ENCODE measurements at regions not wholly inside any gene's neighbourhood (a gene's known extent, or its start where the extent isn't known, plus 50 kb on each side); places are given as distances from the start of the nearest gene placed in this dataset.
"Not testable (repeated sequence)": the region's sequence is repeated elsewhere in the genome, so short reads cannot be mapped to it uniquely, and the experiment has no call there.

DNA sequence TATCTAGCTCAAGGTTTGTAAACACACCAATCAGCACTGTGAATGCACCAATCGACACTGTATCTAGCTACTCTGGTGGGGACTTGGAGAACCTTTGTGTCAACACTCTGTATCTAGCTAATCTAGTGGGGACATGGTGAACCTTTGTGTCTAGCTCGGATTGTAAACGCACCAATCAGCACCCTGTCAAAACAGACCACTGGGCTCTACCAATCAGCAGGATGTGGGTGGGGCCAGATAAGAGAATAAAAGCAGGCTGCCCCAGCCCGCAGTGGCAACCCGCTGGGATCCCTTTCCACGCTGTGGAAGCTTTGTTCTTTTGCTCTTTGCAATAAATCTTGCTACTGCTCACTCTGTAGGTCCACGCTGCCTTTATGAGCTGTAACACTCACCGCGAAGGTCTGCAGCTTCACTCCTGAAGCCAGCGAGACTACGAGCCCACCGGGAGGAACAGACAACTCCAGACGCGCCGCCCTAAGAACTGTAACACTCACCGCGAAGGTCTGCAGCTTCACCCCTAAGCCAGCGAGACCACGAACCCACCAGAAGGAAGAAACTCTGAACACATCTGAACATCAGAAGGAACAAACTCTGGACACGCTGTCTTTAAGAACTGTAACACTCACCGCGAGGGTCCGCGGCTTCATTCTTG is 128.5 kb downstream of the MRPL14 start:
- DNase-seq (ENCODE audit: low read depth): not testable (repeated sequence)

DNA sequence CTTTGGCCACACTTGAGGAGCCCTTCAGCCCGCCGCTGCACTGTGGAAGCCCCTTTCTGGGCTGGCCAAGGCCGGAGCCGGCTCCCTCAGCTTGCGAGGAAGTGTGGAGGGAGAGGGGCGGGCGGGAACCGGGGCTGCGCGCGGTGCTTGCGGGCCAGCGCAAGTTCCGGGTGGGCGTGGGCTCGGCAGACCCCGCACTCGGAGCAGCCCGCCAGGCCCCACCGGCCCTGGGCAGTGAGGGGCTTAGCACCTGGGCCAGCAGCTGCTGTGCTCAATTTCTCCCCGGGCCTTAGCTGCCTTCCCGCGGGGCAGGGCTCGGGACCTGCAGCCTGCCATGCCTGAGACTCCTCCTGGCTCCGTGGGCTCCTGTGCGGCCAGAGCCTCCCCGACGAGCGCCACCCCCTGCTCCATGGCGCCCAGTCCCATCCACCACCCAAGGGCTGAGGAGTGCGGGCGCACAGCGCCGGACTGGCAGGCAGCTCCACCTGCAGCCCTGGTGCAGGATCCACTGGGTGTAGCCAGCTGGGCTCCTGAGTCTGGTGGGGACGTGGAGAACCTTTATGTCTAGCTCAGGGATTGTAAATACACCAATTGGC is 129.2 kb downstream of the MRPL14 start:
- DNase-seq (ENCODE audit: low read depth): not testable (repeated sequence)

DNA sequence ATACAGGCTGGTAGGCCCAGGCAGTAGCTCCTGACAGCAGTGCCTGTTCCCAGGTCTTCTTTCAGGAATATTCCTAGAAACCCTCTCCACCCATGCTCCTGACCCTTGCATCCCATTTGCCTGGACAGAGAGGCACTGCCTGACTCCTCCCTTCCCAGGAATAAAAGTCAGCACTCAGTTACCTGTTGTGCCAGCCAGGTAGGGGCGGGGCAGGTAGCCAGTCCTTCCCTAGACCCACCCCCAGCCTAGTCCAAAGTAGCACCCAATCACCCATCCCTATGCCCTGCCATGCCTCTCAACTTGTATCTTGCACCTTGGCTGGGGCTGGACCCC is 129.9 kb downstream of the MRPL14 start:
- DNase-seq (ENCODE audit: low read depth): no peak

DNA sequence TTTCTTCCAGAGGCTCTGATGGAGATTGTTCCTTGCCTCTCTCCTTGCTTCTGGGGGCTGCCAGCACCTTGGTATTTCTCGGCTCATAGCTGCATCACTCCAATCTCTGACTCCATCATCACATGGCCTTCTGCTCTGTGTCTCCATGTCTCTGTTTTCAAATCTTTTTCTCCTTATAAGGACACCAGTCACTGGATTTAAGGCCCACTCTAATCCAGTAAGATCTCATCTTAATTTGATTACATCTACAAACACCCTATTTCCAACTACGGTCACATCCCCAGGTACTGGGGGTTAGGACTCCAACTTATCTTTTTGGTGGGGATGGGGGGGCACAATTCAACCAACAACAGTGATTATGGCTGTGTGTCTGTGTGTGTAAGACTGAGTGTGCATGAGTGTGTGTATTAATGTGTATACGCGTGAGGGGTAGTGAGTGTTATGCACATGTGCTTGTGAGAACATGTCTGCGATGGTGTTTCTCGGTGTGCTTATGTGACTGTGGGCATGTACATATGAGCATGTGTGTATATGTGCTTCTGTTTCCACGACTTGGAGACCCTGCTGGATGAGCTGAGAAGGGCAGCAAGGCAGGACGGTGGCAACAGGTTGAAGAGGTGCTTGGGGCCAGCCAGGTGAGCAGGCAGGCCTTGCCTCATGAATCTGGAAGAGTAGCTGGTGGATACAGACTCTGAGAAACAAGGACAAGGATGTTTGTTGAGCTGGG is 130.5 kb downstream of the MRPL14 start:
- DNase-seq (ENCODE audit: low read depth): no peak

DNA sequence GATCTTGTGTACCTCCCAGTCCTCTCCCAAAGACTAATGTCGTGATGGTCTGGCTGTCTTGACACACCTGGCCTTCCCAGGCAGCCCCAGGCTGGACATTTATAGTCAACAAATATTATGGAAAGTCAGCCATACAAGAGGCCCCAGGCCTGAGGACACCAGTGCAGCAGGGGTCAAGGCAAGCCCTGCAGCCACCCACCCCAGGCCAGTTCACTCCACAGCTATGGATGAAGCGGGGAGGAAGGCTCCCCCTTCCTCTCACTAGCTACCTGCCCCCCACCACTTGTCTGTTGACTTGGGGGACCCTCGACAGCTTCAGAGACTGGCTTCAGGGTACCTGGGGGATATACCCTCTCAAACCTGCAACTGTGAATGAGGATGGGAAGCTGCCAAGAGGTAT is 132.1 kb downstream of the MRPL14 start:
- no peak for DNase-seq (ENCODE audit: low read depth)

DNA sequence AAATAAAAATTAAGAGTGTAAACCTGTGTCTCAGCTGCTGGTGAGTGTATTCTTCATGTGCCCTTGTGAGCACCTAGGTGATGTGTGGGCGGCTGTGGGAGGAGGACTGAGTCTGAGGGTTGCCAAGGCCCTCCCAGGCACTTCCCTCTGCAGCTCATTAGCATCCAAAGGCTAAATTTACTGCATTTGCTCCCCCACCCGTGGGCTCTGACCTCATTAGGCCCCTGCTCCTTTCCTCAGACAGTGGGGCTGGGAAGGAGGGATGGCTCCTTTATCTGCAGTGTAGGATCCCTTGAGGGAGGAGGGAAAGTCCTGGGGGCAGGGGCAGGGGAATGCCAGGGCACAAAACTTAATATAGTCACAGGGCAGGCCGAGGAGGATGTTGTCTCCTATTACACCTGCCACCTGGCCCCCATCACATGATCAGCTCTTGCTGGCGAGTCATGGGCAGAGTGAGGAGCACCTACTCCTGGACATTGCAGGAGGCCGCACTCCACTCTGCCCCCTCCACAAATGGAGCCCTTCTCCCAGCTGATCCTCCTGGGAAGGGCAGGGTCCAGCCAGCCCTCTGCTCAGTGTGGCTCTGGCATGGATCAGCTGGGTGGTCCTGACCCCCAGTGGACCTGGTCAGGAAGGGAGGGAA is 133.2 kb downstream of the MRPL14 start:
- no peak for DNase-seq (ENCODE audit: low read depth)

DNA sequence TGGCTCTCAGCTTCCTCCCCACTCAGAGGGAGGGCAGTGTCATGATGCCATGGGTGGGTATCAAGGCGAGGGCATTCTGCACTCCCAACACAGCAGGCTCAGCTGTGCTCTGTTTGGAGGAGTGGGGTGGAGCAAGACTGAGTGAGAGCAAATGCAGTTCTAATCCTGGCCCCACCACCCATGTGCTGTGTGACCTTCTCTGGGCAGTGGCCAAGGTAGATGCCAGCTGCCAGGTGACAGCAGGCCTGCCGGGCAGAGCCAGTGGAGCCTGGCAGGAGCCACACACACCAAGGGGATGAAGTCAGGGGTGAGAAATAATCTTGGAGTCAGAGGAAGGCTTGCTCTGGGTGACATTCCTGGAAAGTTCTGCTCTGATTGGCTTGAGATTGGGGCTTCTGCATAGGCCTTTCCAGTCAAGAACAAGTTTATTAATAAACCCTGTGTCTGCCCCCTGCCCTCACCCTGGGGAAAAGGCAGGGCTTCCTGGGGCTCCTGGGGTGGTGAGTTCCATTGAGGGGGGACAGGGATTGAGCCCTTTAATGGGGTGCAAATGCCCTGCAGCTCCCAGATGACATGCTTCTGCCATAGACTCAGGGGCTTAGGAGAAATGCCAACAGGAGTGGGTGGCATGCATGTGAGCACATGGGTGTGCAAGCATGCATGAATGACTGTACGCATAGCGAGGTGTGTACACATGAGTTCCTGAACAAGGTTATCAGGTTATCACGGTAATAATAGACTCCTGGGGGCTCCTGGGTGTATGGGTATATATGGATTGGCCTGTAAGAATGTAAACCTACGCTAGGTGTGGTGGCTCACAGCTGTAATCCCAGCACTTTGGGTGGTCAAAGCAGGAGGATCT is 134.2 kb downstream of the MRPL14 start:
- DNase-seq (ENCODE audit: low read depth): no peak

DNA sequence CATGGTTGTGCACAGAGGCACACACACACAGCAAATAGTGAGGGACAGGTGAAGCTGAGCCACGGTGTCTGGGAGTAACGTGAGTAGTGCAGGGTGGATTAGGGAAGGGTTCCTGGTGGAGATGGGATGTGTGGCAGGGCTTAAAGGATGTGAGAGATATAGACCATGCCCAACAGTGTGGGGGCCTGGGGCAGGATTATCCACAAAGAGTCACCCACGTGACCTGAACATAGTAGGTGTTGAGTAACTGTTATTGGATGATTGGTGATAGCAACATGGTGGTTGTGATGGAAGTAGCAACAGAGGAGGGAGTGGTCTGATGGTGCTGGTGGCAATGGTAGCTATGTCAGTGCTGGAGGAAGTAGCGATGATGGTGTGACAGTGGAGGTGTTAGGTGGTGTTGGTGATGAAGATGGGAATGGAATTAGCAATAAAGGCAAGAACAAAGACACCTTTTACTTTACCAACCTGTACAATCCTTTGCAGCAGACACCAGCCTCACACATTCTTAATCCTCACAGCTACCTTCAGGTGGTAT is 135.1 kb downstream of the MRPL14 start:
- DNase-seq (ENCODE audit: low read depth): no peak

DNA sequence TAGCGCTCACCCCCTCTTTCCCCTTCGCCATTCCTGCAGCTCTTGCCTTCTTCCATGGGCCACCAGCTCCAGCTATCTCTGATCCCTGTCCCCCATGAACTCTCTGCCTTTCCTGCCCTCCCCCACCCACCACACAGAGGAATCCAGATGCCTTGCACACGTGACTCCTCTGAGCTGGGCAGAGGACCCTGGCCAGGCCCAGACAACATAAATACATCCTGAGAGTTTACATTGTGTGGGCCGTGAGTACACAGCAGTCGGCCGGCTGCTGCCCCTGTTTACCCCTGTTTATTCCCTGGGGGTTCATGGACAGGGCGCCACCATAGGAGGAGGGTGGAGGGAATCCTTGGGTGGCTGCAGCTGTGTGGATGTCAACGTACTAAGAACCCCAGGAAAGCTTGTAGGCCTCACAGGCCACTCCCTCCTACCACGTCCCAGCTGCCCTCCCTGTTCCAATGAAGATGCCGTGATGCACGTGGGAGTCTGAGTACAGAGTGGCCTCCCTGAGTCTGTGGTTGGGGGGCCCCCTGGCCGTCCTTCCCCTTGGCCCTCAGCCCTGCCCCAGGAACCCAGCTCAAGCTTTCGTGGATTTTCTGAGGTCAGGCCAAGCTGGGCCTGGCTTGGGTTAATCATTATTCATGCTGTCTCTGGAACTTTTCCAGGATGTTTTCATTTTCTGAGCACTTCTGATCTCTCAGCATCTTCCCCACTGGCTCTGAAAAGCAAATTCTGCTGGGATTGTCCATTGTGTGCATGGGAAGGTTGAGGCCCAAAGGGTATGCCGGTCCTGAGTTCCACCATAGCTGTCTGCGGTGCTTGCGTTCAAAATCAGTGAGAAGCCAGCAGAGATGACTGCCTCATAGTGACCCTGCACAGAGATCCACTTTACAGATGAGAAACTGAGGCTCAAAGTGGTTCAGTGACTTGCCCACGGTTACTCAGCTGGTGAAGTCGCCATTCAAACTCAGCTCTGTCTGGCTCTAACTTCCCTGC is 136.3 kb downstream of the MRPL14 start:
- DNase-seq (ENCODE audit: low read depth): peak; percentile 45

DNA sequence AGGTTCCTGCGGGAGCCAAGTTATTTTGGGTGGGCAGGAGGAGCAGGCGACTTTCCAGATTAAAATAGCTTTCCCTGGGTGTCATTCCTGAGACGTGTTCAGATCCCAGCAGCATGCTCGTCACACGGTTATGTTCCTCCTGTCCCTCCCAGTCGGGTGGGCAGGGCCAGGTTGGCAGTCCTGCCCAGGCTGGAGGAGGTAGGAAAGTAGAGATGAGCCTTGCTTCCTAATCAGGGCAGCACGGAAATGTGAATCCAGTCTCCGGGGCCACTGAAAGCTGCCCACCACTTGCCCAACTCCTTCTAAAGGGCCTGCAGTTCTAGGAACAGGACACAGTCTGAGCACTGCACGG is 137.0 kb downstream of the MRPL14 start:
- no peak for DNase-seq (ENCODE audit: low read depth)

DNA sequence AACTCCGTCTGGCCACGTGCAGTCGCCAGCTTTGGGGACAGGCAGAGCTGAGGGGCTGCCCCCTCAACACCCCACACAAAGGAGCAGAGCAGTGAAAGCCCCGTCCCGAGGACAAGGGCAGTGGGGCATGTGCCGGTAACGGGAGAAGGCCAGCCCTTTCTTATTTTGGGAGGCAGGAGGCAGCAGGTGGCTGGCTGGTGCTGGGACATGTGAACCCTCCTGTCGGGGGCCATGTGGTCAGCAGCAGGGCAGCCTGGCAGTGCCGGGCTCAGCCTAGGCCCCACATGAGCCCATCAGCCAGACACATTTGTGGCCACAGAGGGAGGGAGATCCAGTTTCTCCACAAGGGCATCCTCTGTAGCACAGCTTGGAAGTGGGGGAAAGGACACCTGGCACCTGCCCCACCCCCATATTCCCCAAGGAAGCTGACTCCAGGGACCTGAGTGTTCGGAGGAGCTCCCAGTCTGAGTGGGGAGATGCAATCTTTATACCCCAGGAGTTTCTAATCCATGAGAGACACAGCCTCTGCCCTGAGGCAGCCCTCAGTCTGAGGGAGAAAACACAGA is 137.6 kb downstream of the MRPL14 start:
- DNase-seq (ENCODE audit: low read depth): no peak

DNA sequence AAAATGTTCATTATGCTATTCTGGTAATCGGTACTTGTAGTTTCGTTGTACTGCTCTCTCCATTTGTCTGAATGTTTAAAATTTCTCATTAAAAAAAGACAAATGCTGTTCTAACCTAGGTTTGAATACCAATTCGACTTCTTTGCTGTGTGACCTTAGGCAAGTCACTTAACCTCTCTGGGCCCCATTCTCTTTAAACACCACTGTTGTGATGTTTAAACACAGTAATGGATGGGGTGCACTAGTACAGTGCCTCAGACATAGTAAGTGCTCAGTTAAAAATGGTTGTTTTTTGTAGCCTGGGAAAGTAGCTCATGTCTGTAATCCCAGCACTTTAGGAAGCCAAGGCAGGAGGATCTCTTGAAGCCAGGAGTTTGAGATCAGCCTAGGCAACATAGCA is 138.5 kb downstream of the MRPL14 start:
- no peak for DNase-seq (ENCODE audit: low read depth)

DNA sequence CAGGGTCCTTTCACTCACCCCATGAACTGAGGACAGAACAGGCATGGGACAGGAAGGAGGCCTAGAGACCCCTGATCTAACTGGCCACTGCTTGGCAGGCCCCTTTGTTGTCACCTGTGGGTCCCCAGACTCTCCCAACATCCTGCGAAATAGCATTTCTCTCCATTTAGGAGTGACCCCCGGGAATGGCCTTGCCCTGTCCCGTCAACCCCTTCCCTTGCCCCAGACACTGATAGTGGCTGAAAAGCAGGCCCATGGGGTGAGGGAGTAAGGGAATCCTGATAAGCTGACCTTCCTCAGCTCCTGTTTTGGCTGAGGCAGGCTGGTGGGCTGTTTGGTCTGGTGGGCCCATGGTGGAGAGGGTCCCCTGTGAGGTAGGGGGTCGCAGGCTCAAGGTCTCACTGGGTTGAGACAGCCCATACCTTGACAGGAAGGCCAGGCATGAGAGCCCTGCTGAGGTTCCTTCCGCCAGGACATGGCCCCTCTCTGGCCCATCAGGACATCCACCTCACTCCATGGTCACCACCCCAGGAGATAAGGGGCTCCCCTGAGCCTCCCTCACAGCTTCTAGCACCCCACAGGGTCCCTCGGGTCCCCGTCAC is 139.3 kb downstream of the MRPL14 start:
- no peak for DNase-seq (ENCODE audit: low read depth)

DNA sequence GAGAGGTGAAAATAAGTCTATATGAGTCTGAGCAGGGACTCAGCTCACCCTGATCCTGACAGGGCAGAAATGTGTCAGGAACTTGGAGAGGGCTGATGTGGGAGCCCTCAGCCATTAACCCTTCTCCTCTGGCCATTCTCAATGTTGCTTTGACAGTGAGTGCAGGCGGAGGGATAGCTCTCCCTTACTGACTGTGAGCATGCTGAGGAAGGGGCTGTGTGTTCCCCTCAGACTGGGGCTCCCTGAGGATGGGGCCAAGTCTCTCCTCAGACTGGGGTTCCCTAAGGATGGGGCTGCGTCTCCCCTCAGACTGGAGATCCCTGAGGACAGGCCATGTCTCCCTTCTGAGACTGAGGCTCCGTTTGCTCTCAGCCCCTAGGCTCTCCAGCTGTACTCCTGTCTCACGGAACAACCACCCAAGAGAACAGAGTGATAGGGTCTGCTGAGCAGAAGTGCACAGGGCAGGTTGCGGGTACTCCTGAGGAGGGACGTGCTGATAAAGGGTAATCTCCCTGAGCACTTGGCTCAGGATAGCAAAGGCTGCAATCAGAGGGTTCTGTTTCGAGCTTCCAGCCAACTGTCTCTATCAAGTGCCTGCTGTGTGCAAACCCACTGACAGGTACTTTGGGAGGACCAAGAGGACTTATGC is 141.0 kb downstream of the MRPL14 start:
- DNase-seq (ENCODE audit: low read depth): no peak

DNA sequence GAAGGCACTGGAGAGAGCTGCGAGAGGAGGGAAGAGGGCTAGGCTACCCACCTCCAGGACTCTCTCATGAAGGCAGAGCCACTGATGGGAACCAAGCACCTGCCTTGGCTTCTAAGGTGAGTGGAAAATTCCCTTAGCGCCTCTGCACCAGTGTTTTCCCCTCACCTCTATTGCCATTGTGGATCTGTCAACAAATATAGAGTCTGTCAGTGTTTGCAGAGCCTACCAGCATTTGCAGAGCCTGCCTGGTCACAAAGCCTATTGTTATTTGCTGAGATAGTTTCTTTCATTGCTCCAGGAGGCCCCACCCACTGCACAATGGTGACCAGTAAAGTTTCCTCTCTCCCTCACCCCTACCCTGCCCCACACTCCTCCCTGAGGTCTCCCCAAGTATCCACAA is 141.9 kb downstream of the MRPL14 start:
- no peak for DNase-seq (ENCODE audit: low read depth)

DNA sequence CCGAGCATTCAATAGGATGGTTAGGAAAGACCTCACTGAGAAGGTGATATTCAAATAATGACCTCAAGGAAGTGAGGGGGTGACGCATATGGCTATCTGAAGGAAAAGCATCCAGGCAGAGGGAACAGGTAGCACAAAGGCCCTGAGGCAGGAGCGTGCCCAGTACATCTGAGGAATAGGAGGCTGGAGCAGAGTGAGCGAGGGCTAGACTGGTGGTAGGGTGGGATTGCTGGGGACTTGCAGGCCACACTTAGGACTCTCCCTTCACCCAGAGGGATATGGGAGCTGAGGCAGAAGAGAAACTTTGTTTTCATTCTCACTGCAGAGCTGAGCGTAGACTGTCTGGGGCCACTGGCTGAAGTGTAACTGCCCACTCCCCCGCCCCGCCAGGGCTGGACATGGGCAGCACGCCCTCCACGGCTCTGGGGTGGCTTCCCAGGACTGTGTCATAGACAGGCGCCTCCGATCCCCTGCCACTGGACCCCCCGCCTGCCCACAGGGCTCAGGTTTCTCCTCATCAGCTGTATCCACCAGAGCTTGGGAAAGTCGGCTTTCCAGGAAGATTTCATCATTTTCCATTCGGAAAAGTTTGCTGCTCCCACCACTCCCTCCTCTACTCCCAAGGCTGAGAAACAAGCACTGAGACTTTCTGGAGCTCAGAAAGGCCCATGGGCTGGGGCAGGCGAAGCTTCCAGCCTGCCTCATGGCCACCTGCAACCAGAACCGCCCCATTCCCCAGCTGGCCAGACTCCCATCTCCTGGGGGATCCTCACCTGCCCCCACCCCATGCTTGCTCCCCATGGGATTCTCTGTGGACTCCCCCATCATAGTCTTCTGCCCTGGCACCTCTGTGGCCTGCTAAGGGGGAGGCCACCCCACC is 142.6 kb downstream of the MRPL14 start:
- peak; percentile 47 for DNase-seq (ENCODE audit: low read depth)

DNA sequence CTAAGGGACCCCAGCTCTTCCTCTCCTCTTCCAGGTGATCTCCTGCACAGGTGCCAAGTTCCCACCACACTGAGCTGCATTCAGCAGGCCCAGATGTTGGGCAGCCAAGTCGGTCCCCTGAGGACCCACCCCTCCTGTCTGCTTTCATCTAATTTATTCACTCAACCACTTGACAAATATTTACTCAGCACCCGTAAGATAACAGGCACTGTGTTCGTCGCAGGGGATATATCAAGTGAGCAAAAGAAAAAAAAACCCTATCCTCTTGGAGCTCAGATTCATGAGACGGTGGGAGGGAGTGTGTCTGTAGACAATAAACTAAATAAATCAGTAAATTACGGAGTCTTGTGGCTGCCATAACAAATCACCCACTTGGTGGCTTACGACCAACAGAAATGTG is 143.6 kb downstream of the MRPL14 start:
- DNase-seq (ENCODE audit: low read depth): no peak

DNA sequence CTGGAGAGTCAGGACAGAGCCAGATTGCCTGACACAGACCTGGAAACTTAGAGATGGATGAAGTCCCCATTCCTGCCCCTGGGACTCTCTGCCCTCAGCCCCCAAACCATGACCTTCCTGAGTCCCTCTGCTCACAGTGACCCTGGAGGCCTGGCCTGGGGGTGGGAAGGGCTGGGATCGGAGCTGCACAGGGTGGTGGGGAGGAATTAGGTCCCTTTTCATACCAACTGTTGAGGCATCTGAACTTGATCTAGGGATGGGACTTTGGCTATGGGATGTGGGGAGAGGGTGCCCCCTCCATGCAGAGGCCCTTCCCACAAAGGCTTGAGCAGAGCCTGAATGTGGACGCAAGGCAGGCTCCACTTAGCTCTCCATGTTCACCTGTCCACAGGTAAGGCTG is 144.1 kb downstream of the MRPL14 start:
- no peak for DNase-seq (ENCODE audit: low read depth)

Data from fibroblast of gingiva (primary cell).